DMS114 treated with DMSO at 0.1 percent for 48 hours (cell line): ENCODE measurements at regions not wholly inside any gene's neighbourhood (a gene's known extent, or its start where the extent isn't known, plus 50 kb on each side); places are given as distances from the start of the nearest gene placed in this dataset.

Source experiments
- DNase-seq: peaks from one replicate; lab custom pipeline; 2025; ENCODE audit not compliant: unreplicated experiment; lab: John Stamatoyannopoulos, UW

DNA sequence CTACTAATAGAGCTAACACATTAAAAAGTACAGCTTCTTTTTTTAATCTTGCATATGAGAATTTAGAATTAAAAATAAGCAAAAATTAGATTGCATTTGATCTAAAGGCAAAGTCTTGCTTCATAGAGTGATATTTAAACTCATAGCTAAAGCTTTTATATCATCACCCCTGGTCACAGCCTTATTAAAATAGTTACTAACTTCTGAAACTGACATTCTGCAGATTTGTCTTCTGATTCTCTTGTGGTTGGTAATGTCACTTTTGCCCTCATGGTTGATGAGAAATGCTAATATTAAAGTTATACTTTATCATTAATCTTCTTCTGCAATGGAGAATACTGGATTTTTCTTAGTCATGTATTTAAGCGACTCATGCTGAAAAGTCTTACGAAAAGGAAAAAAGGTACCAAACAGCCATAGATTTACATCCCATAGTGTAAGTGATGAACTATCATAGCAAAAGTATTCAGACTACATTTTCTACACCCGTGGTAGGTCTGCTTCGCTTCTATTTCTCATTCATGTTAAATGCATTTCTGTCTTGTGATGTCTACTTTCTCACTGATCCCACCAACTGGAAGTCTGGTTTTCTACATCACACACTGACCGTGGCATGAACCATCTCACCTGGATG is 330.5 kb upstream of the B3GALT2 start:
- no peak for DNase-seq

DNA sequence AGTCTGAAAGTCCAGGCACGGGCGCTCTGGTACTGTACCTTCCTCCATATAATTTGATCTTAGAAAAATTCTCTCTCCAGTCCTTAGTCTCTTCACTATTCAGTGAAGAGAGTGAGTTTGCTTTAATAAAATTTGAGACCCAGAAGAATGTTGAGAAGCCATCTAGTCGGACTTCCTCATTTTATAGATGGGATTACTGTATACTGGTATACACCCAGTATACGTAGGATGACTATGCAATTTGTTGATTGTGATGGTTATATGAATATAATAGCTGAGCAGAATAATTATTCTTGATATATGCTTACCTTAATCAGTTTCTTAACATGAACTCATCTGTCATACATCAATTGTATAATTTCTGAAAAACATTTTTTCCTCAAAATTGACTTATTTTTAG is 328.0 kb upstream of the B3GALT2 start:
- no peak for DNase-seq

DNA sequence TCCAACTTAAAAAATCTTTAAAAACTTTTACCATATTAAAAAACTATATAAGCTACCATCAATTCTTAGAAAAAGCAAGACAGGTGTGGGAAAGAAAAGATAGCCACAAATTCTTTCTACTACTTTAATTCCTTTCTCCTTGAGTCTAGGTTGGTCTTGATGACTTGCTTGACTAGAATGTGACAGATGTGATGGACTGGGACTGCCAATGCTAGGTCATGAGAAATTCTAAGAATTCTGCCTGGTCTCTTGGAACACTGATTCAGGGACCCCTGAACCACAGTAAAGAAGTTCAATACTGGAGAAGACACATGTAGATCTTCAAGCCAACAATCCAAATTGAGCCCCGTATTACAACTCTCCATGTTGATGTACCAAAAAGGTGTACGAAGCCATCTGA is 326.6 kb upstream of the B3GALT2 start:
- DNase-seq: no peak

DNA sequence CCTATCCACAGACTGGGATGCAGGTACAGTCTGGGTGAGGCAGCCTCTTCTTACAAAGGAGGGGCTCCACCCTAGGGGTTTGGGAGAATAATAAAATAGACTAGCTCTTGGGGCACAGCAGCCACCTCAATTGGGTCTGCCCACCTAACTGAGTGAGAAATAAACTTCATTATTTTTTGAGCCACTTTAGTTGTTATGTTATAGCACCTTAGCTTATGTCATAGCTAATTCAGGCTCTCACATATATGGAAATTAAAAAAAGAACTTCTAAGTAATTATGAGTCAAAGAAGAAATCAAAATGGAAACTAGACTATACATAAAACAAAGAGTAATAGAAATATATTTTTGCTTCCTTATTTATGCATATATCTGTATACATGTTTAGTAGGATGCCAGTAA is 318.5 kb upstream of the B3GALT2 start:
- no peak for DNase-seq

DNA sequence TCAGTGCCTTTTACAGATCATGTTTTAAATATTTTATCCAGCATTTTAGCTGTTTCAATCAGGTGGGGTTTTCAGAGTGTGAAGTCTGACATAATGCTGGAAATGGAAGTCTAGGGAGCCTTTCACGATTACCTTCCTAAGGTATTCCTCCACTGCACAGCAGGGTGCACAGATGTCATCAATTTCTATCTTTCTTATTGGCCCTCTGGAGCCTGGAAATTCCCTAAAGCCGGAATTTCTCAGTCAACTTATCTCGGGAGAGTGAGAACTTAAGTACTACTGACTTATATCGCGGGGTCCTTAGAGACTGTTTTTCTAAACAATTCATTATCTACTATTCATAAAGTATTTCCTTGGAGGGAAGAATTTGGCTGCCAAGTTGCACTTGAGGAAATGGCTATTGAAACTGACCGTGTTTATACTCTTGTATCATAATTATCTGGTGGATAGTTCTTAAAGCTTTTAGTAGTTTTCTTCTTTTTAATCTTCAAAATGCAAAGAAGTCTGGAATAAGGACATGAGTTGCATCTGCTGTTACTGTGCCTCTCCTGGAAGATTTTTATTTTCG is 311.8 kb upstream of the B3GALT2 start:
- no peak for DNase-seq

DNA sequence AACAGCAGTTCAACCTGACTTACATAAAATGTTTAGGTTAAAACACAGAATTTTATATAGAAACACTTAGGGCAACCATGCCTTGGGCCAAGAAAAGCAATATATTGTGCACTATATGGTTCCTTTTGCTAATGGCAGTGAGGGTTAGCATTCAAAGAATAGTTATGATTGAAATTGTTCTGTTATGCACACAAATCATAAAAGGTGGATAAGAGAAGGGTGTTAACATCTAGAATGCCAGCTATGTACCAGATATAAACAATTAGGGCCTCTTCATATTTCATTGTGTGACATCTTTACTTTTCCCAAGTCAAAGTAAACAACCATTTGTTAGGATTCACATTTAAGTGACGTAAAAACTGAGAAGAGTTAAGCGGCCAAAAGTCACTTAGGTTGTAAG is 308.0 kb upstream of the B3GALT2 start:
- DNase-seq: no peak

DNA sequence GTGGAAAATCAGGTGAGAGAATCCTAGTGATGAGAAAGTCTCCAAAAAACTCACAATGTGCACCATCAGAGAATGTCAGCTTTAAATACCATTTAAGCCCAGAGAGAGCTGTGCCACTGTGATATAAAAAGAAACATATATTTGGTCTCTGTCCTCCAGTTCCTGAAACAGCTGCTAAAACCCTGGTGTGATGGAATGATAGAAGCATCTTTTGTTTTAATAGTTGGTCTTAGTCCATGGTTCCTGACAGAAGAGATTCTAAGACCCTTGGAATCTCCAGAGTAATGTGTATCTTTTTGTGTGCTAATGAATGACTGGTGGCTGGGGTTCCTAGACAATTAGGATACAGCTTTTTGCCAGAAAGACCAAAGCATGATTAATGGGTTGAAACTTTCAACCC is 302.8 kb upstream of the B3GALT2 start:
- DNase-seq: no peak

DNA sequence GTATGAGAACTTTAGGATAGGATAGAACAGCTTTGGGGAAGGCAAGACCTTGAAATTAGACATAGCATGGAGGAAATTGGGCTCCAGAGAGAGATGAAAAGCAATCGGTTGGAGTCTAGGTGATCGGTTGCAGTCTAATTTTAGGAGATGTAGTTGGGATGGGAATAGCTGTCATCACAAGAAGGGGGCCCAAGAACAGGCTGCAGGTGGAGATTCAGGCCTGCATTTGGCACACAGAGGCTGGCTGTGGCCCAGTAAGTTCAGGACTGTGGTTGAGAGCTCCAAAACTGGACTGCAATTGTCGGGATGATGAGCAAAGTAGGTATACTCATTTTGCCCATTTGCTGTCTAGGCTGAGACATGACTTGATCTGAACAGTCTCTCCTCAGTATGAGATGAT is 301.3 kb upstream of the B3GALT2 start:
- DNase-seq: no peak

DNA sequence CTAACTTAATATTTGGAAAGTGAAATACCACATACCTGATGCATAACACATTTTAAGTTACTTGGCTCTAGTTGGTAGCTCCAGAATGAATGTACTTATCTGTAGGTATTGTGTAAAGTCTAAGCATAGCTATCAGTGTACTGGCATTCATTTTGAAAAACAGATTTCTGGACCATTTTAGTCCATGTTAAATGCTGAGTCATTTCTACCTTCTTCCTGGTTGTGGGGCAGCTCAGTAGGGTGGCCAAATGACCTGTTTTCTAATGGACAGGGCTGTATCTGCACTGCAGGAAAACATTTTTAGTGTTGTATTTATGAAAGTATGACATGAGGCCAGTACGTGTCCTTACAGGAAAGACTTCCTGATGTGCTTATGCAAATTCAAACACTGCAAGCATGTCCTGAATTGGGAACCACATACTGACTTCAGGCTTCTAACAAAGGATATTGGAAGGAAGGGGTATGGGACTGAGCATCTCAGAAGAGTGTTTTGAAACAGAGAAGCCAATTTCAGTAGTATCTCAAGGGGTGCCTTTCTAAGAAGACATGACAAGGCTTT is 300.3 kb upstream of the B3GALT2 start:
- DNase-seq: no peak

DNA sequence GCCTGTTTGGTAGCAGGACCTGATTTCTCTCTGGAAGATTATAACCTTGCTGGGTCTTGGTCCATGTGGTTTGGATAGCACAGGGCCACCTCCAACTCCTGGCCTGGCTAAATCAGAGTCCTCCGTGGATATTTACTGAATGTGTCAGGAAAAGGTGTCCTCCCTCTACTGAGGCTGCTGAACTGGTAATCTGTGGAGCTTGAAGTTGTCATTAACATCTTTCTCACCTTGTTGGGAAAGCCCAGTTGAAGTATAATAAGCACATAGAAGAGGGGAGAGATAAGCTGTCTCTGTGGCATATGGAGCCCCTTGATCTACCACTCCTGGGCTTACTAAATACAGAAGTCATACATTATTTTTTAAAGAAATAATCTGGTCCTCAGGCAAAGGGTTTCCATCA is 294.3 kb upstream of the B3GALT2 start:
- DNase-seq: no peak

DNA sequence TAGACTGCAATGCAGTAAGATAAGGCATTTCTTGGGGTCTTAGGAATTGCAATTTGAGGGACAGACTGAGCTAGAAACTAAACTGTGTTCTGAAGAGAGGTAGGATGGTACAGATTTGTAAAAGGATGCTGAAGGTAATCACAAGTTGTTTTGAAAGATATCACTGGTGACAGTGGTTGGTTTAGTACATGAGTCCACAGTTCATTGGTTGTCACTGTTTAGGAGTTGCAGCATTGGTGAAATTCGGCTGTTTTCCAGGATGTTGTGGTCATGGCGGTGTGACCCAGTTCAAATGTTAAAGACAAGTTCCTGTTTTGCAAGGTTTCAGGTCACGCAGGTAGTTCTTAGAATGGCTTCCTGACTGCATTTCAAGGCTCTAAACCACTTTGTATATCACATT is 292.8 kb upstream of the B3GALT2 start:
- DNase-seq: no peak

DNA sequence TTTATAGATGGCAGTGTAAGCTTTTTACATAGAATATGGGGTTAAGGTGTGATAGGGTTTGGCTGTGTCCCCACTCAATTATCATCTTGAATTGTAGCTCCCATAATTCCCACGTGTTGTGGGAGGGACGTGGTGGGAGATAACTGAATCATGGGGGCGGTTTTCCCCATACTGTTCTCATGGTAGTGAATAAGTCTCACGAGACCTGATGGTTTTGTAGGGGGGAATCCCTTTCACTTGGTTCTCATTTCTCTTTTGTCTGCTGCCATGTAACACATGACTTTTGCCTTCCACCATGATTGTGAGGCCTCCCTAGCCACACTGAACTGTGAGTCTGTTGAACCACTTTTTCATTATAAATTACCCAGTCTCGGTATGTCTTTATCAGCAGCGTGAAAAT is 290.3 kb upstream of the B3GALT2 start:
- DNase-seq: no peak

DNA sequence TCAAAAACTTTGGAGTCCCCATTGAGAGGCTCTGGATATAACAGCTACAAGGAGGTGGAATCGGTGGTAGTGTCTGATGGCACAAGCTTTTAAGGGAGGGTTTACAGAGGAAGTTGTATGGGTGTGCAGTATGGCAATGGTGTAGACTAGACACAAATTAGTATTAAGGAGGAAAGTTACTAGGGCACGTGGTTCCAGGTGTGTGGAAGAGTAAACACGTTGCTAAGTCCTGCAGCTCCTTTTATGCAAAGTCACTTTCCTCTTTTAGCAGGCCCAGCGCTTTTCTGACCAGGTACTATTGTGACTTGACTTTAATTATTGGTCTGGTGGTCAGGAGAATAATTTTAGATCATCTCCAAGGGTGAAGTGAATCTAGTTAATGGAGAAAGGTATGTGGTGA is 287.5 kb upstream of the B3GALT2 start:
- DNase-seq: no peak

DNA sequence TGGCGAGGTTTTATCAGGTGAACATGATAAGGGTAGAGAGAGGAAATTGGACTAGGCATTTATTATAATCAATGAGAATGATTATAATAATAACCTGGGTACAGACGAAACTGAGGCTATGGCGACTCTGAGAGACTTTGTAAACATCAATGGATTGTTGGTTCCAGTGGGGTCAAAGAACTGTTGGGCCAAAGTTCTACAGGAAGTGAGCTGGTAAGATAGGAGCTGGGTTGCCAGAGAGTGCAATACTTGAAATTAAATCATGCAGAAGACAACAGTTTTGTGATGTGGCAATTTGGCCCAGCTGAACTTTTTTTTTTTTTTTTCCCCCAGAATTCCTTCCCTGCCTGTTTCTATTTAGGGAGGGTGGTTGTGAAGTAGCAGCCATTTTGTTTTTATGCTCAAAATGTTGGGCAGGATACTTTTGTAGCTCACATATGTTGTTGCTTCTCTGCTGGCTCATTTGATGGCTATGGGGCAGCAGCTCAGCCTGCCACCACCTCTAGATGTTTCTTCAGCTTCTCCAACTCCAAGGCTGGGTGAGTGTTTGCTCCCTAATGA is 286.5 kb upstream of the B3GALT2 start:
- DNase-seq: no peak

DNA sequence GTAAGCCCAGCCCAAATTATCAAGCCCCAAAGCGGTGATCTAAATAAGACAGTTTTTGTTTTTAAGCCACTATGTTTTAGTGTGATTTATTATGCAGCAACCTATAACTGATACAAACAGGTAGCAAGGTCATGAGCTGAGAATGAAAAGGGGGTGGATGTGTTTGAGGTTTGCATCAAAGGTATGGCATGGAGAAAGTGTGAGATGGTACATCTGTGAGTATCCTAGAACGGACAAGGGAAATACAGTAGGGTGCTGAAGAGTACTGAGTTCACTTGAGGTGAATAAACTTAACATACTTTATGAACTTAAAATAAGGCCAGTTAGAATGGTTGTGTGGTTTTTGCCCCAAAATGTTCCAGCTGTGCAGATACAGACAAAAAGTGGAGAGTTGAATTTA is 286.0 kb upstream of the B3GALT2 start:
- DNase-seq: no peak

DNA sequence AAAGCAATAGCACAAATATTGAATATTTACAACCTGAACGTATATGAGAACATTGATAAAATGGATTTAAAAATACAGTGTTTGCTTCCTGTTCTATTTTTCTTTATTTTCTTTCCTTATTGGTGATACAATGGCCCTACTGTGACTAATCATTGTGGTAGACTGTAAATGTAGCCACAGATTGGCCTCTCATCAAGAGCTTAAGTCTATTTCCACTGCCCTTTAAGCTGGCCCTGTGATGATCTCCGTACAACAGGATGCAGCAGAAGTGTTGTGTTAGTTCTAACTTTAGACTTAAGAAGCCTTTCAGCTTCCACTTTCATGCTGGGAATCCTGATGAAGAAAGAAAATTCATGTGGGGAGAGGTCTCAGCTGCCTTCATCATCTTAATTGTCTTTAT is 285.6 kb upstream of the B3GALT2 start:
- DNase-seq: no peak

DNA sequence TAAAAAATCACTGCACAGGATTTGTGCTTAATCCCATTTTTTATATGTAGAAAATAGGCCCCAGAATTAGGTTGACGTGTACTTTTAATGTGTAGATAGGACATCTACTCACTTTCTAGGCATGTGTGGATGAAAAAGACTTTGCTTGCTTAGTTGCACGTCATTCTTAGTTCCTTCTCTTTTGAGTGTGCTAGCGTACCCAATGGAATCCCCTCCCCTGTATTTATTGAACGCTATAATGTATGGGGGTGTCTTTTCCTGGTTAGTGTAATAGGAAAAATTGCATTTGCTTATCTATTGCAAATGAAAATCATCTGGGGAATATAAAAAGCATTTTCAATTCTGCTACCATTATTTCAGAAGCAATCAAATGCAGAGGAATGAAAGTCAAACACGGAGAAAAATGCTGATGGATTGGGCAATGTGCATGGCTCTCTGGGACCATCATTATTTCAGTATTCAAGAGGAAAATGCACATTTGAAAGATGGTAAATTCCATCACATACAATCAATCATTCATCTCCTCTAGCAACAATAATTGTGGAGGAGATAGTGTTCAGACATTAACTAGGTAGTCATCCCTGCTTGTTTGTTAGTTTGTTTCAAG is 277.0 kb upstream of the B3GALT2 start:
- DNase-seq: no peak

DNA sequence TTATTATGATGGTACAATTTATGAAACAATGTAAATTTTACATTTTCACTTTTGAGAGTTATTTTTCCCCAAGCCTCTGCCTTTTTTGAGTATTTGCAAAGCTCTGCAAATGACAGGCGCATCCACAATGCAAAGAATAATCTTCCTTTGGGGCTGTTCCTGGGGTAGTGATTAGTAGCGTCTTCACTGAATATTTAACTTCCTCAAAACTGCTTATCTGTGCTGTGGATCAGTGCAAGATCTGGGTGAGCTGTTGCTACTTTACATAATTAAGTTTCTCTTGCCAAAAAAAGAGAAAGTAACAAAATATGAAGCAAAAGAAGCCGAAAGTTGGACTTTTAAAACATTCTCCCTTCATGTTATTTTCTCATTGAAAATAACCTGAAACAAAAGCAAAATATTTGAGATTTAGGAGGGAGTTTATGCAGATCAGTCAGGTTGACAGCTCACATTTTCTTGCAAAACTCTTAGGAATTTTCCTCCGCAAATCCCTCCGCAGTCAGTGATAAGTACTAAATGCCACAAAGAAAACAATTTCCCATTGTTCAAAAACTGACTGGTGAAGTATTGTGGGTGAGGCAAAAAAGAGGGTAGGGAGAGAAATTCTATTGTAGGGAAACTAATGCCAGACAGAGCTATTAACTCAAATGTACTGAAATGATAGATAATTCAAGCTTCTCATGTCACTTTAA is 276.4 kb upstream of the B3GALT2 start:
- DNase-seq: no peak

DNA sequence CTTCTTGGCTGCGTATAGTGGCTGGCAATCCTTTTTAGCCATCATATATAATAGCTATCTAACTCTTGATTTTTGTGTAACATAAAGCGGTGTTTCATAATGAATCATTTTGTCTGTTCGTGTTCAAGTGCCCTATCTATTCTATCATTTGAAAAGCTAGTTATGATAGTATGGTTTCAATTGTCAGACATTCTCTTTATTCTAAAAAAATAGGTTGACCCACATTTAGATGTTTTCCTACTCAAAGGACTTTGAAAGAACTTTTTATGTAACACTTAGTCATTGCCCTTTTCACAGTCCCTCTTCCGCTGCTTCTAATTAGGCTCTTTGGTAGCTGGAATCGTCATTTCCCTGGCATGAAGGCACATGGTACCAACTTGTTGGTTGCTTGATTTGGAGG is 272.2 kb upstream of the B3GALT2 start:
- DNase-seq: no peak

DNA sequence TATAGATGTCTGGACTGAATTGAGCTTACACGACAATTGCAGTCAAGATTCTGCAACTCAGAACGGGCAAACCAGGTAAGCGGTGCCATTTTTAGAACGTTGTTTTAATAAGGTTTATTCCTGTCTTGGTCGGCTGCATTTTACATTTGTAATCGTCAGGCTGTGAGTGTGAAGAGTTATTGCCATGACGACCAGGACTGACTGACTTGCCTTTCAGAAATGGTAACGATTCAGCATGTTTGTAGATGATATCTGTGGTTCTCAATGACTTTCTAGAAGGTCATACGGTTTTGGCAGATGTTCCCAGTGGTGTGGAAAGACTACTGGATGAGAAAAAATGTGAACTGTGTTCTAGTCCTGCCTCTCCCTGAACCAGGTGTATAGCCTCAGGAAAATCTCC is 271.3 kb upstream of the B3GALT2 start:
- DNase-seq: no peak

DNA sequence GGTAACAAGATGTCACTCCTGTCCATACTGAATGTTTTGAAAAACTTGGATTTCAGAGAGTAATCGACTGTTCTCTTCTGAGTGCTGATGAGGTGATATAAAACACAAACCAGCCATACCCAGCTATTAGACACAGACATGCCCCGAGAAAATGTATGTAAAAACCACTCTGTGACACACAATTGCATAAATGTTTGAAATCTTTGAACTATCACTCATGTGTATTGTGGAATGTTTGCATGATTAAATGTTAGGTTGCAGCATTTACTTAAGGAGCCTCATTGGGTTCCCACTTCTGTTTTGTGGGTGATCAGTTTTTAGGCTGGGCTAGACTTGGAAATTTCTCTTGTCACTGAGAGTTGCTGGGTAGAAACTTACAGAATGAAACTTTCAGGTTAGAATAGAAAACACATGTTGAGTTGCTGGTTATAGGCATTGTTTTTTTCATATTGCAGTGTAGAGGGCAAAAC is 270.4 kb upstream of the B3GALT2 start:
- no peak for DNase-seq

DNA sequence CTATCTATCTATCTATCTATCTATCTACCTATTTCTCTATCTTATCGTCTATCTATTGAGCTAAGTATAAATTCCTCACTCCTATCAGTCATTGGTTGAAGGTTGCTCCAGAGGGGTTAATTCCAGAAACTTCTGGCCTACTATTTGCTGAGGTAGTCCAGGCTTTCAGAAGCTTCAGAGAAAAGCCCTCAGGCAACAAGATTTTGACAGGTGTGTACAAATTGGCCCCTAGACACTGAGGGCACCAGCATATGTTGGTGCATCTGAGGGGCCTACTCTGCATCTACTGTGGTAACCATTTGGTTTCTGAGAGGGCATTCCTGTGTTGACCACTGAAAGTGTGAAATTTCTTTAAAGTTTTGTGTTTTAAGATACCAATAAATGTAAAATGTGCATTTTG is 265.2 kb upstream of the B3GALT2 start:
- DNase-seq: no peak
